ENCODE measurements at regions not wholly inside any gene's neighbourhood (a gene's known extent, or its start where the extent isn't known, plus 50 kb on each side); places are given as distances from the start of the nearest gene placed in this dataset.

DNA sequence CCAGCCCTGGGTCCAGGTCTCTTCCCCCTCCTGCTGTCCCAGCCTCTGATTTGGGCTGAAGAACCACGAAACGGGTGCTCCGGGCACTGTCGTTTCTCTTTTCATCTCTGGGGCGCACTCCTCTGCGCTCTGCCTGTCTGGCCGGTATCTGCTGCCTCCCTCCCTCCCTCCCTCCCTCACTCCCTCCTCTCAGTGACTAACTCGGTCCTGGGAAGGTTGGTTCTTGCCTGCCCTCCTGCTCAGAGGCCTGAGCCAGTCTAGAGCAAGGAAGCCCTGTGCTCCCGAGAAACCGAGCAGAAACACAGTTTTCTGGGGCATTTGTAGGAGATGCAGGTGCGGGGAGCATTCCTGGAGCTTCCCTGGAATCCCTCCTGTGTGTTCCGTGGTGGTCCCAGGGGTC, 1235.2 kb downstream of the BRD1 start:
- no peak overlapping the region for H3K9ac ChIP-seq (ENCODE audit: low read length)
- no peaks in the 10 kb centered on the region for H3K27me3 ChIP-seq (ENCODE audit: control insufficient read depth, insufficient read depth, low read length)

DNA sequence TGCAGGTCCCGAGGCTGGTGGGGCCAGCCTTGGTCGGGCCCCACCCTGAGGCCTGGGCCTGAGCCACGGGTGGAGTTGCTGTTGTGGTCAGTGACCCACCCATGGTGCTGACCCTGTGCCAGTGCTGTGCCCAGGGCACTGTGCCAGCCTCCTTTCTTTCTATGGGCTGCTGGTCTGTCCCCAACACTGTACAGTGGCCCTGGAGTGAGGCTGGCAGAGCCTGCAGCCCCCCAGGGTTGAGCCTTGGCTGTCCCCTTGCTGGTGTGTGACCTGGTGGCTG, 1235.7 kb downstream of the BRD1 start:
- Histone ChIP-seq H3K9ac (ENCODE audit: low read length) (no peak overlapping the region), H3K4me3 (ENCODE audit: low read length) (no peak overlapping the region), H3K36me3 (ENCODE audit: control insufficient read depth, insufficient read depth, low read length) (no peaks in the 10 kb centered on the region), H3K27ac (ENCODE audit: low read depth, low read length) (no peak overlapping the region), H3K4me1 (ENCODE audit: control insufficient read depth, insufficient read depth, low read length) (no peaks in the 10 kb centered on the region), H3K27me3 (ENCODE audit: control insufficient read depth, insufficient read depth, low read length) (no peaks in the 10 kb centered on the region)

More for the DNA sequence above, 1235.2 kb downstream of the BRD1 start:
- no peak overlapping the region for H3K4me3 ChIP-seq (ENCODE audit: low read length)
- H3K4me1 ChIP-seq (ENCODE audit: control insufficient read depth, insufficient read depth, low read length) = no peaks in the 10 kb centered on the region
- no peak overlapping the region for H3K27ac ChIP-seq (ENCODE audit: low read depth, low read length)
- H3K36me3 ChIP-seq (ENCODE audit: control insufficient read depth, insufficient read depth, low read length) = no peaks in the 10 kb centered on the region

DNA sequence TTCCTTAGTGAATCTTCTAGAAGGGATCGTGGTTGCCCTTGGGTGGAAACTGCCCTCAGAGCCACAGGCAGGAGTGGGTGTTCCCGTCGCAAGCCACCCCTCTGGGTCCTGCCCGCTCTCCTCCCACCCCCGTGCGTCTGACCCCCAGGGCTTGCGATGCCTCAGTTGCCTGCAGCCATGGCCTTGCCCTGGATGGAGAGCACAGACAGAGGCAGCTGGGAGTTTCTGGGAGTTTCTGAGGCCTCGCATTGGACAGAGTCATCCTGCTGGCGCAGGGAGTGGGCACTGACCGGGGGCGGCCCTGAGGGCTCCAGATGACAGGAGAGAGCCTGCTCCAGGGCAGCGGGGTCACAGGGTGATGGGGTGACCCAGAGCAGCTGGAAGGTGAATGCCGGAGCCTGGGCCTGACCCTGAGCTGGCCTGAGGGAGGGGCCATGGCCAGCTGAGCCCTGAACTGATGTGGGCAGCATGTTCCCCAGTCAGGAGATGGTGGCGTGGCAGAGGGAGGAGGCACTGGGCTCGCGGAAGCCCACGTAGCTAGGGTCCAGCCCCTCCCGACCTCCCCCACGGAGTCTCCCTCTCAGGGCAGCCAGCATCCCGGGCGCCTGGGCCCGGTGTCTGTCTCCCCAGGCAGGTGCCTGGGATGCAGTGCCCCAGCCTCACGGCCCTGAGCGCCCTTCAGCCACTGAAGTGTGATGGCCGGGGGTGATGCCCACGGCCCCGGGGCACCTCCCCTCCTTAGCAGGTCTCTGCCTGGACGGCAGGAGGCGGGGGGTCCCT, 1236.2 kb downstream of the BRD1 start:
- no peak overlapping the region for H3K9ac ChIP-seq (ENCODE audit: low read length)
- no peaks in the 10 kb centered on the region for H3K36me3 ChIP-seq (ENCODE audit: control insufficient read depth, insufficient read depth, low read length)
- H3K27ac ChIP-seq (ENCODE audit: low read depth, low read length) = no peak overlapping the region
- no peaks in the 10 kb centered on the region for H3K4me1 ChIP-seq (ENCODE audit: control insufficient read depth, insufficient read depth, low read length)
- H3K27me3 ChIP-seq (ENCODE audit: control insufficient read depth, insufficient read depth, low read length) = no peaks in the 10 kb centered on the region
- H3K4me3 ChIP-seq (ENCODE audit: low read length) = no peak overlapping the region

DNA sequence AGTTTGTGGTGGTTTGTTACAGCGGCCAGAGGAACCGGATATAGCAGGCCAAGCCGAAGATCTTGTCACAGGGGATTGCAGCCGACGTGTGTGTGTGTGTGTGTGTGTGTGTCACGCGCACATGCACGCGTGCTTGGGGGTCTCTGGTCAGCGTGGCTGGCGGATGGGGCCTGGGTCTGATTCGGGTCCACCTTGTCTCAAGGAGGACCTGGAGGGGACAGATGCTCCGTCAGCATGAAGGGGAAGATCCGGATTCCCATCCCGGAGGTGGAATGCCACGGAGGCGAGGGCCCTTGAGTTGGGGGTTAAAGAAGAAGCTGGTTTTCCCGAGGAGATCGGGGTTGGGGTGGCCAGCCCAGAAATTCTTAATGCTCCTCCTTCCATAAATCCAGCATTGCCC, 1237.8 kb downstream of the BRD1 start:
- Histone ChIP-seq H3K4me3 (ENCODE audit: low read length) (no peak overlapping the region), H3K27me3 (ENCODE audit: control insufficient read depth, insufficient read depth, low read length) (no peaks in the 10 kb centered on the region), H3K4me1 (ENCODE audit: control insufficient read depth, insufficient read depth, low read length) (no peaks in the 10 kb centered on the region), H3K9ac (ENCODE audit: low read length) (no peak overlapping the region), H3K27ac (ENCODE audit: low read depth, low read length) (no peak overlapping the region), H3K36me3 (ENCODE audit: control insufficient read depth, insufficient read depth, low read length) (no peaks in the 10 kb centered on the region)

DNA sequence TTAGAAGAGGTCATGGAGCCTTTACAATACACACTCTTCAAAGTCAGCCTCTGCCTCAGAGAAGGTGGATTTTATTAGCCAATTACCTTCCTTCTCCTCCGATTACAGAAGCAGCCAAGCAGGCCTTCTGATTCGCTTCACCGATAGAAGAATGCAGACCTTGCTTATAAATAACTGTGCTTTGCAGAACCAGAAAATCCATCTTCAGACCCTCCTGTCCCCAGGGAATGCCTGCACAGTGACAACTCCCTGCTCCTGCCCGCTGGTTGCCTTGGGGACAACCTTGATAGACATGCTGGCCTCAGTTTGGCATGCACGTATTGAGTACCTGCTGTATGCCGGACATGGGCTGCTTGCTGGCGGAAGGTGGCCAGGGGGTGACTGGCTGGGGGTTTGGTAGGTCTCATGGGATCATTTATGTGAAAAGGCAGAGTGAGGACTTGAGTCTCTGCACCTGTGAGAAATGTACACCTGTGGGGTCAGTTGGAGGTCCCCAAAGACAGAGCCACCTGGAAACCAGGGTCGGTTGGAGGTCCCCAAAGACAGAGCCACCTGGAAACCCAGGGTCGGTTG, 1238.7 kb downstream of the BRD1 start:
- H3K27me3 ChIP-seq (ENCODE audit: control insufficient read depth, insufficient read depth, low read length) = no peaks in the 10 kb centered on the region
- H3K9ac ChIP-seq (ENCODE audit: low read length) = no peak overlapping the region
- H3K4me3 ChIP-seq (ENCODE audit: low read length) = no peak overlapping the region

DNA sequence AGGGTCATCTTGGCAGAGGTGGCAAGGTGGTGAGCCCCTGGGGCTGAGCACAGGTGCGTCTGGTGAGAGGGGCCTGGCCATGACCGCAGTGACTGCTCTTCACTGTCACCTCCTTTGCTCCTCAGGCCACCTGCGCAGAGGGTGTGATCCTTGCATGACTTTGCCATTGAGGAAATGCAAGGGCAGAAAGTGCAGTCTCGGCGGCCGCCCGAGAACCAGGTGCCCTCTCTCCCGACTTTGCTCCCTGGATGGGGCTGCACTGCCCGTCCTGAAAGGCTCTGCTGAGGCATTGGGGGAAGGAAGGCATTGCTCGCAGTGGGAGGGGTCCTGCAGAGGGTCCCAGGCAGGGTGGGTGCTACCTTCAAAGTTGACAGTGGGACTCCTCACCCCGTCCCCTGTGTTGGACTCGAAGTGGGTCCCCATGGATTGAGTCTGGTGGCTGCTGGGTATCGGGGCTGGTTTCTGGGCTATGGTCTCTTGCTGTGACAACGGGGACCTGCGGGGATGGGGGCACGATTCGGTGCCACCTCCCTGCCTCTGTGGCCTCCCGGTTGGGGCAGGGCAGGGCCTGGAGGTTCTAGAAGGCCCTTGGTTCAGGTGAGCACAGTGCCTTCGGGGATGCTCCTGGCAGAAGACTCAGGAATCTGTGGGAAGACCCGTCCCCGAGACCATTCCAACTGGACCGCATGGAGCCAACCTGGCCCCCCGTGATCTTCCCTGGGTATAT, 1239.4 kb downstream of the BRD1 start:
- Histone ChIP-seq H3K27ac (ENCODE audit: low read depth, low read length) (no peak overlapping the region), H3K4me3 (ENCODE audit: low read length) (no peak overlapping the region), H3K4me1 (ENCODE audit: control insufficient read depth, insufficient read depth, low read length) (no peaks in the 10 kb centered on the region), H3K27me3 (ENCODE audit: control insufficient read depth, insufficient read depth, low read length) (no peaks in the 10 kb centered on the region), H3K36me3 (ENCODE audit: control insufficient read depth, insufficient read depth, low read length) (no peaks in the 10 kb centered on the region), H3K9ac (ENCODE audit: low read length) (no peak overlapping the region)

More for the DNA sequence above, 1238.7 kb downstream of the BRD1 start:
- Histone ChIP-seq H3K4me1 (ENCODE audit: control insufficient read depth, insufficient read depth, low read length) (no peaks in the 10 kb centered on the region), H3K36me3 (ENCODE audit: control insufficient read depth, insufficient read depth, low read length) (no peaks in the 10 kb centered on the region), H3K27ac (ENCODE audit: low read depth, low read length) (no peak overlapping the region)

DNA sequence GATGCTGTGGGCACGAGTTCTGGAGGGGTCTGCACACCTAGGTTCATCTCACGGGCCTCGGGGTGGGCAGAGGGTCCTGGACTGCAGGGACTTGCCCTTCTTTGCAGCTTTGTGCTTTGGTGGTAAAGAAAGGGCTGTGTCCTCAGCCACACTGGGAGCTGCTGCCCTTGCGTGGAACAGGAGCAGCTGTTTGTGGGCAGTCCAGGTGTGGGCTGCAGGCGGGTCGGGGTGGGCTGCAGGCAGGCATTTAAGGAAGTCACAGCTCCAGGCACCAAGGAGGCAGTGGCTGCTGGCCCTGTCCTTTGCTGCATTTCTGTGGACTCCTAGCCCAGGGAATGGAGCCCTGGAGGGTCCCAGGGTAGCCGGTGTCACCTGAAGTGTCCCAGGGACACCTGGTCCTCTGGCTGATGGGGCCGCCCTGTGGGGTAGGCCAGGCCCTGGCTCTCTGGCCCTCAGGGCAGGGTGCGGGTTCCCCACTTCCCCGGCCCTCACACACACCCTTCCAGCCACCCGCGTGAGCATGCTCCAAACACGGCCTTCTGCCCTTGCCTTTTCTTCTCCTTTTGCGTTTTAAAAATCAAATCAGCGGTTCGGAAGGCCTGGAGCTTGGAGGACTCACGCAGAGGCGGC, 1240.3 kb downstream of the BRD1 start:
- no peaks in the 10 kb centered on the region for H3K27me3 ChIP-seq (ENCODE audit: control insufficient read depth, insufficient read depth, low read length)
- H3K4me3 ChIP-seq (ENCODE audit: low read length) = no peak overlapping the region
- no peaks in the 10 kb centered on the region for H3K36me3 ChIP-seq (ENCODE audit: control insufficient read depth, insufficient read depth, low read length)
- H3K4me1 ChIP-seq (ENCODE audit: control insufficient read depth, insufficient read depth, low read length) = no peaks in the 10 kb centered on the region
- no peak overlapping the region for H3K27ac ChIP-seq (ENCODE audit: low read depth, low read length)
- H3K9ac ChIP-seq (ENCODE audit: low read length) = no peak overlapping the region

DNA sequence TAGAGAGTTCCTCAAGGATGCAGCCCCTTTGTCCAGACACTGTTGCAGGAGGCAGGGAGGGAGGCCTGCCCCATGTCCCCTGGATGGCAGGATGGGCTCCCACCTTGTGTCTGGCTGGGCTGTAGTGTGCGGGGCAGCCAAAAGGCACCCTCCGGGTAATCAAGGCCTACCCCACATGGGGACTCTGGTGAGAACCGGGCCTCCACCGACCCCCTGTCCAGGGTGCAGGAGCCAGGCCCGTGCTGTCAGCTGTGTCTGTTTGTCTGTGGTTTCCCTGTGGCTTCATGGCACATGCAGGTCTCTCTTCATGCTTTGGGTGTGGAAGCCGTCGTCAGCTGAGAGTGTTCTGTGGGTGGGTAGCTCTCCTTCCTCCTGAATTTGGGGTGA, 1240.9 kb downstream of the BRD1 start:
- Histone ChIP-seq H3K36me3 (ENCODE audit: control insufficient read depth, insufficient read depth, low read length) (no peaks in the 10 kb centered on the region), H3K27me3 (ENCODE audit: control insufficient read depth, insufficient read depth, low read length) (no peaks in the 10 kb centered on the region), H3K4me3 (ENCODE audit: low read length) (no peak overlapping the region), H3K9ac (ENCODE audit: low read length) (no peak overlapping the region), H3K27ac (ENCODE audit: low read depth, low read length) (no peak overlapping the region), H3K4me1 (ENCODE audit: control insufficient read depth, insufficient read depth, low read length) (no peaks in the 10 kb centered on the region)

DNA sequence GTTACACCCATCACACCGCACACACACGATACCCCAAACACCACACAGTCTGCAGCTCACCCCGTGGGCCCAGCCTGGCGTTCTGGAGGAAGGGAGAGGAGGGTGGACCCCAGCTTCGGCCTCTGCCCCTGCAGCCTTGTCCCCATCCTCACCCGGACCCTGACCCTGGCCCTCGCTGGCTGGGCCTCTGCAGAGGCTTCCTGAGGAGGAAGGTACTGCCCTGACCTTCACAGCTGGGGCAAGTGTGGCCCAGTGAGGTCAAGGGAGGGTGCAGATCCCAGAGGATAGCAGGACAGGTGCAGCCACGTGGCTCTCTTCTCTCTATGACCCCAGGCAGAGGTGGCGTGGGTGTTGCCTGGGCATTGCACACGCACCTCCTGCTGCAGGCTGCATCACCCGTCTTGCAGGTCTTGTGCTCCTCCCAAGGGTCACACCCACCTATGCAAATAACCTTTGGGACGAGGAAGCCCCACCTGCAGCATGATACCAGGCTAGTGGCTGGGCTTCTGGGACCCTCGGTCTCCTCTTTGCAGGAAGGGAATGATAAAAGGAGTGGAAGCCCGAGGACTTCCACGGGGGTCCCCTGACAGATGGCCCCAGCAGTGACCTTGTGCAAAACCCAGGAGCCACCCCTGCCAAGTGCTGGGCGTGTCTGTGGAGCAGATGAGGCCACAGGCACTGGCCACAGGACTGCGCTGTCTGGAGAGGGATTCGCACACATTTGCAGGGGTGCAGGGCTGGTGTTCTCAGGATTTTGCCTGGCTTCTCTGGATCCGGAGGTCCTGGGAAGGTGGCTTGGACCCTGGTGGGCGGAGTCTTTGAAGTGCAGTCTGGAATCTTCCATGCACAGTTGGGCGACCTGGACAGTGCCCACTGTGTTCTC, 1241.5 kb downstream of the BRD1 start:
- Histone ChIP-seq H3K9ac (ENCODE audit: low read length) (no peak overlapping the region), H3K4me3 (ENCODE audit: low read length) (no peak overlapping the region), H3K27me3 (ENCODE audit: control insufficient read depth, insufficient read depth, low read length) (no peaks in the 10 kb centered on the region), H3K4me1 (ENCODE audit: control insufficient read depth, insufficient read depth, low read length) (no peaks in the 10 kb centered on the region), H3K36me3 (ENCODE audit: control insufficient read depth, insufficient read depth, low read length) (no peaks in the 10 kb centered on the region), H3K27ac (ENCODE audit: low read depth, low read length) (no peak overlapping the region)

DNA sequence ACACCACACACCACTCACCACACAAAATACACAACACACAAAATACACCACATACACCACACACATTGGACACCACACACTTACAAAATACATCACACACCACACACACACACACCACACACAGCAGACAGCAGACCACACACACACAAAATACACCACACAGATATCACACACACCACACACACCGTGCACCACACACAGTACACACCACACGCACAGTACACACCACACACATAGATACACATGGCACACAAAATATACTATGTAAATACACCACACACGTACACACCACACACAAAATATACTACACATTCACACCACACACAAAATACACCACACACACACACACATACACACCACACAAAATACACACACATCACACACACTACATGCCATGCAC, 1243.5 kb downstream of the BRD1 start:
- no peaks in the 10 kb centered on the region for H3K36me3 ChIP-seq (ENCODE audit: control insufficient read depth, insufficient read depth, low read length)
- H3K4me1 ChIP-seq (ENCODE audit: control insufficient read depth, insufficient read depth, low read length) = no peaks in the 10 kb centered on the region

DNA sequence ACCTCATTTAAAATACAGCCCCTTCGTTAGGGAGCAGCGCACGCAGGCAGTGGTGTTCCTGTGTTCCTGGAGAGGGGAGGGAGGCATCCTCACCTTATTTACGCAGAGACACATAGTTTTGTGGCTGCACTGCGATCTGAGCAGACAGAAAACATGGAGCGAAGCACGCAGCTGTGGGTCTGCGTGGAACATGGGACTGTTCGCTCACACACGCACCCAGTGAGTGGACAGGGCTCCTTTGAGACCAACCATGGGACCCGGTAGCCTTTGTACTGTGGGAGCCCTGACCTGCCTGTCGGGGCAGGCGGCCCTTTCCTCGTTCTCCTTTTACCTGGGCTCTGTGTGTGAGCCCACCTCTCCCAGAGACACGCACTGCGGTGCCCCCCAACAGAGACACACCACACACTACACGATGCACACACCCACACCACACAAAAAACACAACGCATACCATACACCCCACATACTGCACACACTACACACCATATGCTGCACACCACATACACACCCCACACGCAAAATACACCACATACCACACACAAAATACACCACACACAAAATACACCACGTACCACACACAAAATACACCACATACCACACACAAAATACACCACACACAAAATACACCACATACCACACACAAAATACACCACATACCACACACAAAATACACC, 1245.7 kb downstream of the BRD1 start:
- peaks cover 5% of the 10 kb centered on the region for H3K27me3 ChIP-seq (ENCODE audit: control insufficient read depth, insufficient read depth, low read length)

More for the DNA sequence above, 1243.5 kb downstream of the BRD1 start:
- Histone ChIP-seq H3K9ac (ENCODE audit: low read length) (no peak overlapping the region), H3K4me3 (ENCODE audit: low read length) (no peak overlapping the region), H3K27me3 (ENCODE audit: control insufficient read depth, insufficient read depth, low read length) (no peaks in the 10 kb centered on the region), H3K27ac (ENCODE audit: low read depth, low read length) (no peak overlapping the region)

More for the DNA sequence above, 1245.7 kb downstream of the BRD1 start:
- no peaks in the 10 kb centered on the region for H3K36me3 ChIP-seq (ENCODE audit: control insufficient read depth, insufficient read depth, low read length)
- no peak overlapping the region for H3K27ac ChIP-seq (ENCODE audit: low read depth, low read length)
- no peak overlapping the region for H3K4me3 ChIP-seq (ENCODE audit: low read length)
- no peak overlapping the region for H3K9ac ChIP-seq (ENCODE audit: low read length)
- H3K4me1 ChIP-seq (ENCODE audit: control insufficient read depth, insufficient read depth, low read length) = no peaks in the 10 kb centered on the region
